ENCODE measurements at regions not wholly inside any gene's neighbourhood (a gene's known extent, or its start where the extent isn't known, plus 50 kb on each side); places are given as distances from the start of the nearest gene placed in this dataset.

DNA sequence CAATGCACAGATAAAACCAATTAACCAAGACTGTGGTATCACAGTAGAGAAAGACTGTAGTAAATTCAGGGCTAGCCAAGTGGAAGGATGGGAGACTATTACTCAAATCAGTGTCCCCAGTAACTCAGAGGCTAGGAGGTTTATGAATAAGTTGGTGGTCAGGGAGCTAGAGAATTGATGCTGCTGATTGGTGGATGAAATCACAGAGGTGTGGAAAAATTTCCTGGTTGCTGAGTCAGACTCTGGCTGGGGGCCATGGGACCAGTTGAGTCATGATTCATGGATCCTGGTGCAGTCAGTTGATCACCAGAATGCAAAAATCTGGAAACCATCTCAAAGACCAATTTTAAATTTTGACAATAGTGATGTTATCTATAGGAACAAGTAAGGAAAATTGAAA, 555.9 kb downstream of the C6orf118 start:
- TF ChIP-seq, protein P1, sequence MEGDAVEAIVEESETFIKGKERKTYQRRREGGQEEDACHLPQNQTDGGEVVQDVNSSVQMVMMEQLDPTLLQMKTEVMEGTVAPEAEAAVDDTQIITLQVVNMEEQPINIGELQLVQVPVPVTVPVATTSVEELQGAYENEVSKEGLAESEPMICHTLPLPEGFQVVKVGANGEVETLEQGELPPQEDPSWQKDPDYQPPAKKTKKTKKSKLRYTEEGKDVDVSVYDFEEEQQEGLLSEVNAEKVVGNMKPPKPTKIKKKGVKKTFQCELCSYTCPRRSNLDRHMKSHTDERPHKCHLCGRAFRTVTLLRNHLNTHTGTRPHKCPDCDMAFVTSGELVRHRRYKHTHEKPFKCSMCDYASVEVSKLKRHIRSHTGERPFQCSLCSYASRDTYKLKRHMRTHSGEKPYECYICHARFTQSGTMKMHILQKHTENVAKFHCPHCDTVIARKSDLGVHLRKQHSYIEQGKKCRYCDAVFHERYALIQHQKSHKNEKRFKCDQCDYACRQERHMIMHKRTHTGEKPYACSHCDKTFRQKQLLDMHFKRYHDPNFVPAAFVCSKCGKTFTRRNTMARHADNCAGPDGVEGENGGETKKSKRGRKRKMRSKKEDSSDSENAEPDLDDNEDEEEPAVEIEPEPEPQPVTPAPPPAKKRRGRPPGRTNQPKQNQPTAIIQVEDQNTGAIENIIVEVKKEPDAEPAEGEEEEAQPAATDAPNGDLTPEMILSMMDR (optimal IDR thresholded peaks at IDR 0.05 in 1 of 3, IDR thresholded peaks at IDR 0.05 in 1 of 3, conservative IDR thresholded peaks at IDR 0.05 in 1 of 3; ENCODE audit: extremely low read depth in 1 of 3, insufficient read depth in 2 of 3, low read length in 3 of 3), result no peak
- no peak for TF ChIP-seq EZH2 (IDR thresholded peaks at IDR 0.05; ENCODE audit: low read length)

Measured in keratinocyte (primary cell).